GM18867 (cell line): ENCODE measurements at regions not wholly inside any gene's neighbourhood (a gene's known extent, or its start where the extent isn't known, plus 50 kb on each side); places are given as distances from the start of the nearest gene placed in this dataset.

Experiments
- ATAC-seq: cut with Tn5 transposase; IDR thresholded peaks from one replicate; pipeline ENCODE4 v1.9.1; 2021; ENCODE audit warnings: mild to moderate bottlenecking, moderate library complexity; ENCODE audit not compliant: unreplicated experiment

DNA sequence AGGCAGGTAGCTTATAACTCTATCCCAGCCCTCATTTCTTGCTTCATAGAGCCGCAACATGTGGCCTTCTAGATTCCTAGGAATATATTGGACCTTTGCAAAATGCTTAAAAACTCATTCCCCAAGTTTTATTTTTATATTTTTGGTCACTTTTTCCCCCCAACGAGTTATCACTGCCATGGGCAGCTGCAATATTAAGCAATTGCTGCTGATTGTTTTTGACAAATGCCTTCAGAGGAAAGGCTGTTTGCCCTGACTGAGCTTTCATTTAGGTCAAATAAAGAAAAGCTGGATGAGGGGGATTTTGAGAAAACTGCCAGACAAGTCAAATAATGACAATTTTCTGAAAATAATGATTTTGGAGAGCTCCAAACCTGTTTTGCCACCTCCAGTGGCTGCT is 976.9 kb upstream of the MBL2 start:
- no peak for ATAC-seq

DNA sequence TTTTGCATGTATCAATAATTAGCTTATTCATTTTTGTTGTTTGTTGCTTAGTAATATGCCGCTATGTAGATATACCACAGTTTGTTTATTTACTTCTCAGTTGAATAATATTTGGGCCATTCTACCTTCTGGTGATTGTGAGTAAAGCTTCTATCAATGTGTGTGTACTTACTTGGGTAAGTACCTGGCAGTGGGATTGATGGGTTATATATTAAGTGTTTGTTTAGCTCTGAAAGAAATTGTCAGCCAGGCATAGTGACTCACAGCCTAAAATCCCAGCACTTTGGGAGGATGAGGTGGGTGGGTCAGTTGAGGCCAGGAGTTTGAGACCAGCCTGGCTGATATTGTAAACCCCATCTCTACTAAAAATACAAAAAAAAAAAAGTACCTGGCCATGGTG is 975.7 kb upstream of the MBL2 start:
- ATAC-seq = no peak

DNA sequence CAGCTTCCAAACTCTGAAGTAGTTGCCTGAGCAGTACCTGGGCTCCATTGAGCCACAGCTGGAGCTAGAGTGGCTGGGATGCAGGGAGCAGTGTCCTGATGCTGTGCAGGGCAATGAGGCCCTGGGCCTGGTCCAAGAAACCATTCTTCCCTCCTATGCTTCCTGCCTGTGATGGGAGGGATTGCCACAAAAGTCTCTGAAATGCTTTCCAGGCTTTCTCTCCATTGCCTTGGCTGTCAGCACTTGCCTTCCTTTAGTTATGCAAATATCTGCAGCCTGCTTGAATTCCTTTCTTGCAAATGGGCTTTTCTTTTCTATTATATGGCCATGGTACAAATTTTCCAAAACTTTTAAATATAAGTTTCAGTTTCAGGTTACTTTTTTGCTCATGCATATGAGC is 972.2 kb upstream of the MBL2 start:
- no peak for ATAC-seq

DNA sequence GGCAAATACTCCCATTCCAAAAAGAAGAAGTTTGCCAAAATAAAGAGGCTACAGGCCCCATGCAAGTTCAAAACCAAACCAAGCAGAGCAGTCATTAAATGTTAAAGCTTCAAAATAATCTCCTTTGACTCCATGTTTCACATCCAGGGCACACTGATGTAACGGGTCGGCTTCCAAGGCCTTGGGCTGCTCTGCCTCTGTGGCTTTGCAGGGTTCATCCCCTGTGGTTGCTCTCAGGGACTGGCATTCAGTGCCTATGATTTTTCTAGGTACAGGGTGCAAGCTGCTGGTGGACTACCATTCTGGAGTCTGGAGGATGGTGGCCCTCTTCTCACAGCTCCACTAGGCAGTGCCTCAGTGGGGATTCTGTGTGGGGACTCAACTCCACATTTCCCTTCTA is 971.6 kb upstream of the MBL2 start:
- no peak for ATAC-seq

DNA sequence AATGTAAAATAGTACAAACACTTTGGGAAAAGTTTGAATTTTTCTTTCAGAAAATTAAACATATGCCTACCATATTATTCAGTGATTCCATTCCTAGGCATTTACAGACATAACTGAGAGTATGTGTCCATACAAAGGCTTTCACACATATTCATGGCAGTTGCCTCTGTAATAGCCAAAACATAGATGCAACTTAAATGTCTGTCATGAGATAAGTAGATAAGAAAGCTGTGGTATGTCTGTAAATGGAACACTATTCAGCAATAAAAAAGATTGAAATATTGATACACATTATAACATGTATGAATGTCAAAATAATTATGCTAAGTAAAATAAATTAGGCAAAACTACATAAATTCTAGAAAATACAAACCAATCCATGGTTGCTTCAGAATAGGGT is 964.5 kb upstream of the MBL2 start:
- ATAC-seq = no peak

DNA sequence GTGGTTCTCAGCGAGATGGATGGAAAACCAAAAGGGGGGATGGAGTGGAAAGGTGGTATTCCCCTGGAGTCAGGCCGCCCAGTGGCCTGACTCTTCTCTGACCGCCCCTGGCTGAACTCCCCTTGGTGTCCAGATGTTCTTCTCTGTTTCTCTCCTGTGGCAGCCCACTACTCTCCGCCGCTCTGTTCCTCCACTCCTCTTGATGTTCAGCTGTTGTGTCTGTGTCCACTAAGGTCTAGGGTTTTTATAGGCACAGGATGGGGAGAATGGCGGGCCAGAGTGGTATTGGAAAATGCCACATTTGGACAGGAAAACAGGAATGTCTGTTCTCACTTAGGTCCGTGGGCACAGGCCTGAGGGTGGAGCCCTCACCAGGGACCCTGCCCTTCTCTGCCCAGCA is 954.3 kb upstream of the MBL2 start:
- ATAC-seq = no peak

DNA sequence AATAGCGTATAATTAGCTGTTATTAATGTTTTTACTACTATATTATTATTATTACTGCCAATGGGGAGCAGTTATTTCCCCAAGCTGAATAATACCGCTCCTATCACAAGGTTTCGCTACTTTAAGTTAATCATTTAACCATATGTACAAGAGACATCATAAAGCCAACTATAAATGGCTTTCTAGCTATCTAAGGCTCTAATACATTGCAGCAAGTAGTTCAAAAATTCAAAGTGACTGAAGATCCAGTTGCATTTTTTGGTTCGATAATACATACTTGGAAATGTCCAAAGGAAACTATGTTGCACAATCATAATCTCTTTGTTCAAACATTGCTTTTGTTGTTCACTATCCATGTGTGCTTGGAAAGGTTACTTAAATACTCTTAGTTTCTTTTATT is 952.0 kb upstream of the MBL2 start:
- ATAC-seq = no peak

DNA sequence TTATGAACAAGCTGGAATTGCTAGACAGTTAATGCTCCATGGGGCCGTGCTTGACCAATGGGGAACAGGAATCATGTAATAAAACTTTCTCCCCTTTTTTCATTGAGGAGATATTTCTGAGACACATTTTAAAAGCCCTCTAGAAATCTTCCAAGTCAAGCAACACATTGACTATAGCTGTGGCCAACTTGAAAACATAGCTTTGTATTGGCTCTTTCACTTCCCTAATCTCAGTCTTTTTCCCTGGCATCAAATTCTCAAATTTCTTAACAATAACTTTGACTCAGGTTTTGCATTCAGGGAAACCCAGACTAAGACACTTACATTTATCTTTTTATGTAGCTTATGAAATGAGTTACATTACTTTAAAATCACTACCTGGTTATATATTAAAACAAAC is 947.1 kb upstream of the MBL2 start:
- no peak for ATAC-seq

DNA sequence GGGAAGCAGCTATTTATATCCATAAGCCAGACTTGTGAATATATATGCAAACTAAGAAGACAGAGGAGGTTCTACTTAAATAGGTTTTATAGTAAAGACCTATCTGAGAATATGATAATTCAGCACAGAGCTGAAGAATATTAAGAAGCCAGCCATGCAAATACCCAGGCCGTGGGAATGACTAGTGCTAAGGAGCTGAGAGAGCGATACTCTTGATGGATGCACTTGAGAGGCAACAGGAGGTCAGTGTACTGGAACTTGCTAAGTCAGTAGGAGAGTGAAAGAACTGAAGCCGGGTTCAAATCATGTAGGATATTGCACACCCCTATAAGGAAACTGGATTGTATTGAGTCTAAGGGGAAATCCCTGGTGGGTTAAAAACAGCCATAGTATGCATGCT is 943.6 kb upstream of the MBL2 start:
- no peak for ATAC-seq

DNA sequence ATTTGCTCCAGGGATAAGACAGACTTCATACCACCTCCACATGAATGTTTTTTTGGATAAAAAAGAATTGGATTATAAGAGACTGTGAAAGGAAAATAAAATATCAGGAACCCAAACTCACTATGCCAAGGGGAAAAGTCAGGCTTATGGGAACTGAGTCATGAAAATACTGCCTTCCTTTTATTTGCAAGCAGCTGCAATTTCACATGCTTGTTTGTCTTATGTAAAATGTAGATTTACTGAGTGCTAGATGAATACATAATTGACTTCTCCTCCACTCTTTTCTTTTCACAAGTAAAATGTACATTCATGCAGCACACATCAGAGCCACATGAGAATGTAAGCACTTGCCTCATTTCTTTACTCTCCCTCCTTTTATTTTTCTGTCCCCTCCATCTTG is 940.8 kb upstream of the MBL2 start:
- ATAC-seq = no peak

DNA sequence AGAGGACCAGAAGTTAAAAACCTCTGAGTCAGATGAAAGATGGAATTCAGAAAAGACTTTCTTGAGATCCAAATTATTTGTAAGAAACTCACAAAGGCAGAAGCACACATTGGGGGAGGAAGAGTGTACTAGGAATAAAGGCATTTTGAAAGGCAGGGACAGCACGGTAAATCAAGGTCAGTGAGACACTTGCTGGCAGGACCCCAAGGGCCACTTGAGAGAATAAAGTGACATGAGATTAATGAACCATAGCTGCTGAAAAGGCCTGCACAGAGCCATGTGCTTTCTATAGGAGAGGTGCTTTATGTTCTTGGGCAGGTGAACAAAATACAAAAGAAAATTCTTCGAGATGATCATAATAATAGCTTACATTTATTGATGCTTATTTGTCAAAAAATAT is 929.9 kb upstream of the MBL2 start:
- no peak for ATAC-seq

DNA sequence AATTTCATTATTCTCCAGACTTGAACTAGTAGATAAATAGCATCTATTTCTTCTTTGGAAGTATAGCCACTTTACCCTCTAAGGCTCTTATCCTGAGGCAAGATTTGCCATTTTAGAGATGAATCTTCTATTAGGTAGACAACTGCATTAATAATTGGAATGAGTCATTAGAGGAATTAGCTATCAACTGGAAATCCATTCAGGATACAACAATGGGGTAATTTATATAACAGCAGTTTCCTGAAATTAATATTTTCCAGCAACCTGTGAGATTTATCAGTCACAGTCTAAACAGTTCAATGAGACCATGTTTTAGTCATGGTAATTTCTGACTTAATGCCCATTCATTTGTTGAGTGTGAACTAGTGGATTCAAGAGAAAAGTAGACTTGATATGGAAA is 928.6 kb upstream of the MBL2 start:
- ATAC-seq = no peak

DNA sequence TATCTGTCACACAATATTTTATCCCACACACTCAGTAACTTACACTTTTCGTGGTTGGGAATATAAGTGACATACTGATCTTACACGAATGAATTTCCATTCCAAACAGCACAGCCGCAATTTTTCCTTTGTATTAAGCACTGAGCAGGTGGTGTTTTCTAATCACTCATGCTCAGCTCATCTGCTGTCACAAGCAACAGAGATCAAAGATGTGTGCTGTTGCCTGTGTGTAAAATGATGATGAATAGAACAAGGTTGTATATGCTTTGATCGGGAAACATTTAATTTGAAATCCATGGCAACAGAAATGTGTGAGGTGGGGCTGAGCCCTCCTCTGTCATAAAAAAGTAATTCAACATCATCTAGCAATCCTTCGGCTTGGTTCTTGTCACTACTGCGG is 927.7 kb upstream of the MBL2 start:
- no peak for ATAC-seq

DNA sequence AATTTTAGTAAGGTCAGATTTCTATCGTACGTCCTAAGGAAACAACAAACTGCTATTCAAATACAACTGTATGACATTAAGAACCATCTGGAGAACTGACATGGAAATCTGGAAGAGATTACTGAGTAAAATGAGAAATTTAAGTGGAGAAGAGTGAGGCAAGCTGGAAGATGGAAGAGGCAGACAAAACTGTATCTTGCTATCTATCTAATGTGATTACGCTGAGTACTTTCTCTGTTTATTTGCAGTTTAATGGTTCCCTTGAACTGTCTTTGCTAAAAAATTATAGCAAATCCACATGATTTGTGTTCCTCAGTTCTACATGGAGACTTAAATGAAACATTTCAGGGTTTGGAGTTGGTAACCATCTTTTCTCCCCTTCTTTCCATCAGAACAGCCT is 927.1 kb upstream of the MBL2 start:
- no peak for ATAC-seq

DNA sequence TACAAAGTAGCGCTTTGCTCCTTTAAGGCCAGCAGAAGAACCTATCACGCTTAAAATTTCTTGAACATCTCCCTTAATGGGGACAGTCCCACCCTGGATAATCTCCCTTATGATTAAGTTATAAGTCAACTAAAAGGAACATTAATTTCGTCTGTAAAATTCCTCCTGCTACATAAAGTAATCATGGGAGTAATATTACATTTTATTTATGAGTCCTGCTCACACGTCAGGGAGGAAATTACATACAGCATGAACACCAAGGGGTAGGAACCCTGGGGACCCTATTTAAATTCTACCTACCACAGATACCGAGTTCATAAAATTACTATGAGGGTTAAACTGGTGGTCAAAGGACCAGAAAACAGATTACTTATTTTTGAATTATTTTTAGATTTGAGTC is 926.6 kb upstream of the MBL2 start:
- ATAC-seq = no peak

DNA sequence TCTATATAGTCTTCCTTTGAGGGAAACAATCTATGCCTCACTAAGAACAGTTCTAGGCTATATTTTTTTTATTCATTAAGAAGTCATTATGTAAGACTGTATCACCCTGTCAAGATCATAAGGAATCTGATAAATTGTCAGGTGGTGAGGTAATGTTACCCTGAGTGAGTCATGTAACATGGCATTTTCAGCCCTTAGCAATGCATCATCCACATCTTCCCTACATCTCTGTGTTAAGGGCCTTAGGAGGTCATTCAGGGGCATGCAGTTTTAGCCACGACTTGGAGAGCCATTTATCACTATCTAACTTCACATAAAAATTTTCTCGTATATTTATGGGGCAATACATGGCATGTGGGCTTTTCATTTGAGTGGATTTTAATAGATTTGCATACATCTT is 924.5 kb upstream of the MBL2 start:
- ATAC-seq = no peak

DNA sequence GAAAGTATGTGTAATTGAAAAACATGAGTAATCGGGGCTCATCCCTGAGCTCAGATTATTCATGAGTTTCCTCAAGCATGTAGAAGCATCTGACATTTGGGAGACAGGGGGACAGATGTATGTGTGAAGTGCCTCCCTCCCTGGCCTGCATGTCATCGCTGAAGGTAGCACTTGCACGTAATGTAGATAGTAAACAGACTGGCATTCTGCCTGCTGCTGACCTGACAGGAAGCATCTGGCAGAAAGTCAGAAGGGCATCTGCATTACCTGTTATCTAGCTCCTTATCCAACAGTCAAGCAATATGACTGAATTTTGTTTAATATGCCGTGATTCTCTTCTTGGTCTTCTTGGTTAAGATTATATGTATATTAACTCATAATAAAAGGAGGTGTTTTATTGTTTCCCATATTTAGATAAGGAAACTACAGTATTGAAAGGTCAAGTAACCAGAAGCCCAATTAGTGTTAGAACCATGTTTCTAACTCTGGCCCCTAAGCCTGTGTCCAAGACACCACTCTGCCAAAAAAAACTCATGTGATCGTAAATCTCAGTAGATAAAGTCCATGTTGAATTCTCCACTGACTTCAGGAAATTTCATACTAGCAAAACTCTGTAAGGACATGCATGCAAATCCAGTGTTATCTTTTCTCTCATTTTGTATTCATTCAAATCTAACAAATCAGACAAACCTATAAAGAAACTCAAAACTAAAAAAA is 918.1 kb upstream of the MBL2 start:
- no peak for ATAC-seq

DNA sequence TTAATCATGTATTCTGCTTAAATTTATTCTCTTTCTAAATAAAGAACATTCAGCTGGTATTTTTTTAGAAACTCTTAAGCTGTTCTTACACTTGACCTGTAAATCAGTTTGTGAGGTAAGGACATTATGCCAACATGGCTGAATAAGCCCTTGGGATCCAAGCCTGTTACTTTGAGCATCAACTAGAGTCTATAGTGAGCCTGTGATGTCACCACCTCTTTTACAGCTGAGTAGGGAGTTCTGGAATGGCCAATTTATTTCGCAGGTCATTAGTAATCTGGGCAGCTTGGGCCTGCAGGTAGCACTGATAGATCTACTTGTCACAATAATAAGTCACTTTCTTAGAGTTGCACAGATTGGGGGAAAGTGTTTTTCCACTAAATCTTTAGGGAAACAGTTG is 915.2 kb upstream of the MBL2 start:
- ATAC-seq = no peak

DNA sequence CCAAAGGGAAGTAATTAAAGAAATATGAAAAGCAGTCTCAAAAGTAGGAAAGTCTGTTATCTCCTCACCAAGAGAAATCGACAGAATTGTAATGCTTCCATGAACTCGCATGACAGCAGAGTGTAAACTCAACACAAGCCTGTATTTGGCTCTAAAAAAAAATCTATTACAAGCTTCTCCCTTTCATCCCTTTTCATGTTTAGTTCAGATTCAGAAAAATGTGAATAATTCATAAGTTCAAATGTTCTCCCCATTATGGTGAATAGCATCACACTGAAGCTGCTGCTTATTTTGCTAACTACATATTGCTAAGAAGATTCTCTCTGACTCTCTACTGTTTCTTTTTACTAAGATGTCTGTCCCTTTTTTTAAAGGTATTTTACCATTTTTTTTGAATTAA is 910.3 kb upstream of the MBL2 start:
- no peak for ATAC-seq

DNA sequence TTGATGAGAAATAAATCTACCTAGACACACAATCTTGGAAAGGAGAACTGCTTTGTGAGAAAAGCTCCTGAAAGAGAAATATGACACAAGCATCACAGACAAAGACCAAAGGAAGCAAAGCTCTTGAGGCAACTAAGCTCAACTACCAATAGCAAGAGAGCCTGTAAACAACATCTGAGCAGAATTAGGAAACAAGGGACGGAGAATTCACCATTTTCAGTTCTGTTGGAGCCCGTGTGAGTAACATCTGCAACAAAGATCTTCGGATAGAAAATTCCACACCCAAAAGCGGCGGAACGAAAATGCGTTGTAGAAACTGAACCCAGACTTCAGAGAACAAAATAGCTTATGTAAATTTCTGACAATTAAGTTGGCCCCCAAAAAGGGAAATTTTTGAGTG is 909.9 kb upstream of the MBL2 start:
- no peak for ATAC-seq

DNA sequence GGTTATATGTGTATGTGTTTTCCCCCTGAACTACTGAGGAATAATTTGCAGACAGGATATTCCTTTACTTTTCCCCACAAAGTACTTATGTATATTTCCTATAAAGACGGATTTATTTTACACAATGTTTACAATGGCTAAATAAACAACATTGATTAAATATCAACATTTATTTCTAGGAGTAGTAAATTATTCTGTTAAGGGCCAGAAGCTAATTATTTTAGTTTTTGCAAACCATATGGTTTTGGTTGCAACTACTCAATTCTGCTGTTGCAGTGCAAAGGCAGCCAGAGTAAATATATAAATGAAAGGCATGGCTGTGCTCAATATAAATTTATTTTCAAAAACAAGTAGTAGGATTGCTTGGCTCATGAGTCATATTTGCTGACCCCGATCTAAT is 907.1 kb upstream of the MBL2 start:
- ATAC-seq = no peak

DNA sequence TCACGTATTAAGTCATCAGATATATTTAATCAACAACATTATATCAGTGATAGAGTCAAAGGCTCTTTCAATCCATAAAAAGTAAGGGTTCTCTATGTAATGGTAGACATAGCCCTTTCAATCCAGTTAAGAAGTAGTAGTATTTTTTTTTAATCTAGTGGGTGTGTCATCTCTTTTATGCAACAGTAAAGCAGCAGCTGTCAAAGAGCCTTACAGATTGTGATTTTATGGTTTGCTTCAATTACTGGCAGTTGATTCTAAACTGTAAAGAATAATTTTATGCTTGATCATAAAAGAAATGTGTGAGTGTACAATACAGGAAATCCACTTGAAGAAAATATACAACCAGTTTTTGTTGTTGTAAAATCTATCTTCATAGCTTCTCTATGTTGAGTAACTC is 902.6 kb upstream of the MBL2 start:
- no peak for ATAC-seq

DNA sequence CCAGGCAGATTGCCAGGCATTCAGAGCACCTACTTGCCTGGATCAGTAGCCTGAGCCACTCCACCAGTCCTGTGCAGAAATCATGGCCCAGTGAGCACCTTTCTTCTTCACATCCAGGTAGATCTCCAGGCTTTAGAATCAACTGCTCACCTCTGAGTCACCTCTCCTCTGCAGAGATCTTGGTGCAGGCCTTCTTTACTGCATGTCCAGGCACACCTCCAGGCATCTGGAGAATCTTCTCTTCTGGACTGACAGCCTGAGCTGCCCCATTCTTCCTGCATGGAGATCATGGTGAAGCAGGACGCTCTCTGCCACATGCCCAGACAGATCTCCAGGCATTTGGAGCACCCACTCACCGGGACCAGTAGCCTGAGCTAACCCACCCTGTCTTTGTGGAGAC is 894.5 kb upstream of the MBL2 start:
- no peak for ATAC-seq
